Progenitor cell of endocrine pancreas (in vitro differentiated cells): ENCODE measurements at regions not wholly inside any gene's neighbourhood (a gene's known extent, or its start where the extent isn't known, plus 50 kb on each side); places are given as distances from the start of the nearest gene placed in this dataset.

Experiments
- DNase-seq: peaks from one replicate; pipeline ENCODE4 v3.0.0; 2021; ENCODE audit warnings: low spot score; ENCODE audit not compliant: unreplicated experiment
- H3K27ac Mint-ChIP-seq: 2 replicates; pipeline ENCODE4 v1.8.0; 2021; ENCODE audit warnings: mild to moderate bottlenecking, moderate library complexity, mixed read lengths
- H3K27me3 Mint-ChIP-seq: 2 replicates; pipeline ENCODE4 v1.8.0; 2021; ENCODE audit warnings: mixed read lengths
- H3K36me3 Mint-ChIP-seq: 2 replicates; pipeline ENCODE4 v1.8.0; 2022; ENCODE audit warnings: mixed read lengths; ENCODE audit not compliant: insufficient read depth
- H3K4me1 Mint-ChIP-seq: 2 replicates; pipeline ENCODE4 v1.8.0; 2021; ENCODE audit warnings: low read depth, mixed read lengths
- H3K4me3 Mint-ChIP-seq: 2 replicates; pipeline ENCODE4 v1.8.0; 2021; ENCODE audit warnings: low read depth, mild to moderate bottlenecking, moderate library complexity, mixed read lengths
- H3K9me3 Mint-ChIP-seq: 2 replicates; pipeline ENCODE4 v1.8.0; 2021; ENCODE audit warnings: low read depth, mixed read lengths
- TF ChIP-seq, protein P1 (sequence below): fragments of 200-600 bp; sonication (generic); IDR thresholded peaks from one replicate; pipeline ENCODE4 v1.5.0; 2021; ENCODE audit warnings: antibody characterized with exemption, mild to moderate bottlenecking; ENCODE audit not compliant: unreplicated experiment

- Mint-ChIP-seq H3K27me3 (peaks cover 72% of the 10 kb centered on the region), H3K4me3 (no peak overlapping the region), H3K4me1 (no peaks in the 10 kb centered on the region), H3K36me3 (no peaks in the 10 kb centered on the region), H3K9me3 (no peaks in the 10 kb centered on the region), H3K27ac (no peak overlapping the region)
- TF ChIP-seq, protein P1, sequence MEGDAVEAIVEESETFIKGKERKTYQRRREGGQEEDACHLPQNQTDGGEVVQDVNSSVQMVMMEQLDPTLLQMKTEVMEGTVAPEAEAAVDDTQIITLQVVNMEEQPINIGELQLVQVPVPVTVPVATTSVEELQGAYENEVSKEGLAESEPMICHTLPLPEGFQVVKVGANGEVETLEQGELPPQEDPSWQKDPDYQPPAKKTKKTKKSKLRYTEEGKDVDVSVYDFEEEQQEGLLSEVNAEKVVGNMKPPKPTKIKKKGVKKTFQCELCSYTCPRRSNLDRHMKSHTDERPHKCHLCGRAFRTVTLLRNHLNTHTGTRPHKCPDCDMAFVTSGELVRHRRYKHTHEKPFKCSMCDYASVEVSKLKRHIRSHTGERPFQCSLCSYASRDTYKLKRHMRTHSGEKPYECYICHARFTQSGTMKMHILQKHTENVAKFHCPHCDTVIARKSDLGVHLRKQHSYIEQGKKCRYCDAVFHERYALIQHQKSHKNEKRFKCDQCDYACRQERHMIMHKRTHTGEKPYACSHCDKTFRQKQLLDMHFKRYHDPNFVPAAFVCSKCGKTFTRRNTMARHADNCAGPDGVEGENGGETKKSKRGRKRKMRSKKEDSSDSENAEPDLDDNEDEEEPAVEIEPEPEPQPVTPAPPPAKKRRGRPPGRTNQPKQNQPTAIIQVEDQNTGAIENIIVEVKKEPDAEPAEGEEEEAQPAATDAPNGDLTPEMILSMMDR = no peak
- DNase-seq = no peak
Measured at GRCh38 chr3:127457546-127458145, 132.9 kb downstream of the TPRA1 start.

DNA sequence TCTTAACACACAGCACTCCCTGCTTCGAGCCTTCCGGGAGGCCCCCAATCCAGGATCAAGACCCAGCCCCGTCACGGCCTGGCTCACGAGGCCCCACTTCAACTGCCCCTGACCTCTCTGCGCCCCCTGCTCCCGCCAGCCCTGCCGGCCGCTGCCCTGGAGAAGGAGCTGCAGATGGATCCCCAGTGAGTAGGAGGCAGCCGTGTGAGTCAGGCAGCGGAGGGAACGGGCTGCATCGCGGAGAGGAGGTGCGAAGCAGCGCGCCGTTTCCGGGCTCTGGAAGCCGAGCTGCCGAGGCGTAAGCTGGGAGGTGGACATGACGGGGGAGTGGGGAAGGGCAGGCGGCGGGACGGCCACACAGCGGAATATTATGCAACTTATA, 133.4 kb downstream of the TPRA1 start:
- H3K36me3 Mint-ChIP-seq = no peaks in the 10 kb centered on the region
- H3K9me3 Mint-ChIP-seq = no peaks in the 10 kb centered on the region
- no peak overlapping the region for H3K27ac Mint-ChIP-seq
- DNase-seq = no peak
- peaks cover 73% of the 10 kb centered on the region for H3K27me3 Mint-ChIP-seq
- H3K4me3 Mint-ChIP-seq = no peak overlapping the region
- no peaks in the 10 kb centered on the region for H3K4me1 Mint-ChIP-seq
- TF ChIP-seq, protein P1 = no peak

GRCh38 chr3:127456471-127457093, 134.0 kb downstream of the TPRA1 start:
- no peaks in the 10 kb centered on the region for H3K4me1 Mint-ChIP-seq
- TF ChIP-seq, protein P1 = no peak
- no peak overlapping the region for H3K27ac Mint-ChIP-seq
- no peaks in the 10 kb centered on the region for H3K9me3 Mint-ChIP-seq
- H3K36me3 Mint-ChIP-seq = no peaks in the 10 kb centered on the region
- no peak overlapping the region for H3K4me3 Mint-ChIP-seq
- no peak for DNase-seq
- peaks cover 75% of the 10 kb centered on the region for H3K27me3 Mint-ChIP-seq

GRCh38 chr3:127455541-127456450, 134.7 kb downstream of the TPRA1 start:
- no peak overlapping the region for H3K27ac Mint-ChIP-seq
- no peaks in the 10 kb centered on the region for H3K4me1 Mint-ChIP-seq
- no peaks in the 10 kb centered on the region for H3K9me3 Mint-ChIP-seq
- H3K27me3 Mint-ChIP-seq = peaks cover 75% of the 10 kb centered on the region
- no peak overlapping the region for H3K4me3 Mint-ChIP-seq
- DNase-seq = peak; percentile 86
- no peaks in the 10 kb centered on the region for H3K36me3 Mint-ChIP-seq
- TF ChIP-seq, protein P1 = peak; percentile 98

DNA sequence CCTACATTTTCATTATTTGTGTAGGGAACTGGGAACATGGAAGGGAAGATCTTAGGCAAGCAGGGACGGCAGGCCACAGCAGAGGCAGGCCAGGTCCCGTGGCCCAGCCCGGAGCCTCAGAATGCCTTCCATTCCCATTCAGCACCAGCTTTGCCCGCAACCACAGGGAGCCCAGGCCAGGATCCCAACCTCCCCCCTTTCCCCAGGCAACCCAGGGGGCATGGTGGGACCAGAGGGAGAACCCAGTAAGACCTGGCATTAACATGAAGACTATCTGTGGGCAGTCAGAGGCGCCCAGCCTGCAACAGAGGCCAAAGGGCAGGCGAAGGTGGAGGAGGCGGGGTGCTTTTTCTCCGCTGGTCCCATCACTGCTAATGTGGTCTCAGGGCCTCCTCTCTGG, 135.6 kb downstream of the TPRA1 start:
- Mint-ChIP-seq H3K9me3 (no peaks in the 10 kb centered on the region), H3K27me3 (peaks cover 73% of the 10 kb centered on the region)
- DNase-seq = no peak

More for the DNA sequence above, 135.6 kb downstream of the TPRA1 start:
- TF ChIP-seq, protein P1 = no peak
- H3K36me3 Mint-ChIP-seq = no peaks in the 10 kb centered on the region
- H3K27ac Mint-ChIP-seq = no peak overlapping the region
- no peaks in the 10 kb centered on the region for H3K4me1 Mint-ChIP-seq
- no peak overlapping the region for H3K4me3 Mint-ChIP-seq
